ENCODE measurements at regions not wholly inside any gene's neighbourhood (a gene's known extent, or its start where the extent isn't known, plus 50 kb on each side); places are given as distances from the start of the nearest gene placed in this dataset.

DNA sequence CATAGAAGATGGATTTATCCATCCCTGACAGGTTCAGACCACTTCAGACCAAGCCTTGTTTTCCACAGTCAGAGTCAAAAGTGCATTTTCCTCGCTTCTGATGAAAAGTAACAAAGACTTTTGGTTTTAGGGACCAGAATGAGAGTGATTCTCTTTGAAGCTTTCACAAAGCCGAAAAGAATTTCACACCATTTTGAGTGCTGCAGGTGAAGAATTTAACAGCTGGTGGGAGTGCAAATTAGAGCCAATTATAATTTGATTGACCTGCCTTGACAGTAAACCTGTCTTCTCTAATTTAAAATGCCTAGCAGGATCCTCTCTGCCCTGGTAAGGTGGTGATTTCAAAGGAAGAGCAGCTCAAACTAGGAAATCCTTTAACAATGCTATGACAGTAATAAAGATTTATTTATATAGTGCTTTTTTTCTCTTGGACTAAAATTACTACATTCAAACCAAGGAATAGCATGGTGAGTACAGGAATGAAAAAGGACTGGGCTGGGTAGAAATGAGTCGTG is 241.6 kb downstream of the HRH4 start:
- no peaks in the 10 kb centered on the region for H3K36me3 ChIP-seq (ENCODE audit: insufficient read depth, low read length)
- H3K9me2 ChIP-seq (ENCODE audit: insufficient read depth, low read length), result no peaks in the 10 kb centered on the region
- no peak for TF ChIP-seq EZH2phosphoT487 (IDR thresholded peaks at IDR 0.05; ENCODE audit: borderline replicate concordance, low read depth, low read length)
- TF ChIP-seq CTCF (conservative IDR thresholded peaks at IDR 0.05; ENCODE audit: low read length), result no peak
- H2AFZ ChIP-seq (ENCODE audit: low read length), result no peak overlapping the region
- no TSS peak for BruUV-seq (replicated peaks)
- no peaks in the 10 kb centered on the region for H3K79me2 ChIP-seq (ENCODE audit: insufficient read depth, low read depth, low read length)
- H3K9me3 ChIP-seq (ENCODE audit: low read length), result no peaks in the 10 kb centered on the region
- intact Hi-C loops (cut with micrococcal nuclease; ENCODE audit: unreplicated experiment), result no loop called here
- no peak overlapping the region for H3K27ac ChIP-seq (ENCODE audit: low read depth, low read length, poor library complexity, severe bottlenecking)
- H4K20me1 ChIP-seq (ENCODE audit: insufficient read depth, low read length), result no peaks in the 10 kb centered on the region
- no peak overlapping the region for H3K4me3 ChIP-seq (ENCODE audit: low read depth, low read length, poor library complexity, severe bottlenecking)
- no peaks in the 10 kb centered on the region for H3K4me1 ChIP-seq (ENCODE audit: insufficient read depth, low read length, poor library complexity, severe bottlenecking)
- POLR2A ChIA-PET, result interaction anchor here (0.6 to 0.8 kb wide), 2 partner anchors 12 to 15 kb away, joined by 3 to 4 read pairs; no protein-coding TSS in a partner anchor
- no peak for DNase-seq (ENCODE audit: low spot score)
- H3K4me2 ChIP-seq (ENCODE audit: low read length), result no peak overlapping the region
- CTCF ChIA-PET (ENCODE audit: unreplicated experiment), result no interaction called here

GRCh38 chr18:24703316-24703715 is 242.9 kb downstream of the HRH4 start:
- CTCF ChIA-PET (ENCODE audit: unreplicated experiment), result no interaction called here
- no peak overlapping the region for H3K4me2 ChIP-seq (ENCODE audit: low read length)
- no peak overlapping the region for H3K27ac ChIP-seq (ENCODE audit: low read depth, low read length, poor library complexity, severe bottlenecking)
- no peaks in the 10 kb centered on the region for H3K4me1 ChIP-seq (ENCODE audit: insufficient read depth, low read length, poor library complexity, severe bottlenecking)
- no peaks in the 10 kb centered on the region for H3K9me2 ChIP-seq (ENCODE audit: insufficient read depth, low read length)
- H3K9me3 ChIP-seq (ENCODE audit: low read length), result no peaks in the 10 kb centered on the region
- H3K36me3 ChIP-seq (ENCODE audit: insufficient read depth, low read length), result no peaks in the 10 kb centered on the region
- no peak for DNase-seq (ENCODE audit: low spot score)
- TF ChIP-seq CTCF (conservative IDR thresholded peaks at IDR 0.05; ENCODE audit: low read length), result no peak
- no peak for TF ChIP-seq EZH2phosphoT487 (IDR thresholded peaks at IDR 0.05; ENCODE audit: borderline replicate concordance, low read depth, low read length)
- intact Hi-C loops (cut with micrococcal nuclease; ENCODE audit: unreplicated experiment), result no loop called here
- BruUV-seq (replicated peaks), result no TSS peak
- H2AFZ ChIP-seq (ENCODE audit: low read length), result no peak overlapping the region
- H3K79me2 ChIP-seq (ENCODE audit: insufficient read depth, low read depth, low read length), result no peaks in the 10 kb centered on the region
- POLR2A ChIA-PET, result interaction anchor here (0.6 to 1.7 kb wide), 2 partner anchors 189 to 561 kb away, joined by 3 read pairs; no protein-coding TSS in a partner anchor
- no peak overlapping the region for H3K4me3 ChIP-seq (ENCODE audit: low read depth, low read length, poor library complexity, severe bottlenecking)
- no peaks in the 10 kb centered on the region for H4K20me1 ChIP-seq (ENCODE audit: insufficient read depth, low read length)

DNA sequence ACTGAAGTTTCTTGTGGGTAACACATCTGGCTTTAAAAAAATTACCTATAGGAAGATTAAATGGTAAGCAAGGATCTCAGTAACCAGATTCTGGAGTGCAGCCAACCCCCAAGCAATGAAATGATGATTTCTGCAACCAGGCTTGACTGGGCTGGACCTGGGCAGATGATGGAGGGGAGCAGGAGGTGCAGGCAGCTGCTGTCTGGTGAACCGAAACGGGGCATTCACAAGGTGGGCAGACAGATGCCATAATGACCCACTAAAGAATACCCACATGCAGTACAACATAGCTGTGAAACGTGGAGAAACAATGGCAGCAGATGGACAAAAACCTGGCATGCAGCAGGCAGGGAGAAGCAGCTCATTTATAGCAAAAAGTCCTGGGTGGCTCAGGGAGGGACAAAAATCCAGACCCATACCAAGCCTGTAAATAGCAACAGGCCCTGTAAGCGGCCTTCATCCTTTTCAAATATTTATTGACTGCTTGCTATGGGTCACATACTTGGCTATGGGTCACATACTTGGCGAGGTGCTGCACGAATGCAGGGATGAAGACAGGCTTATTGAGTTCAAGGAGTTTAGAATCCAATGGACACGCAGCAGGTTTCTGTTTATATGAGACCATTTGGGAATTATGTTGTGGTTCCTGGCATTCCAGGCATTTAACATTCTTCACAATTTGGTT is 244.7 kb downstream of the HRH4 start:
- POLR2A ChIA-PET, result no interaction called here
- intact Hi-C loops (cut with micrococcal nuclease; ENCODE audit: unreplicated experiment), result no loop called here
- Histone ChIP-seq H3K9me2 (ENCODE audit: insufficient read depth, low read length) (no peaks in the 10 kb centered on the region), H4K20me1 (ENCODE audit: insufficient read depth, low read length) (no peaks in the 10 kb centered on the region), H3K27ac (ENCODE audit: low read depth, low read length, poor library complexity, severe bottlenecking) (no peak overlapping the region), H3K4me1 (ENCODE audit: insufficient read depth, low read length, poor library complexity, severe bottlenecking) (no peaks in the 10 kb centered on the region), H3K9me3 (ENCODE audit: low read length) (no peaks in the 10 kb centered on the region), H2AFZ (ENCODE audit: low read length) (no peak overlapping the region), H3K4me3 (ENCODE audit: low read depth, low read length, poor library complexity, severe bottlenecking) (no peak overlapping the region), H3K79me2 (ENCODE audit: insufficient read depth, low read depth, low read length) (no peaks in the 10 kb centered on the region), H3K36me3 (ENCODE audit: insufficient read depth, low read length) (no peaks in the 10 kb centered on the region), H3K4me2 (ENCODE audit: low read length) (no peak overlapping the region)
- CTCF ChIA-PET (ENCODE audit: unreplicated experiment), result no interaction called here
- TF ChIP-seq CTCF (conservative IDR thresholded peaks at IDR 0.05; ENCODE audit: low read length), result no peak
- TF ChIP-seq EZH2phosphoT487 (IDR thresholded peaks at IDR 0.05; ENCODE audit: borderline replicate concordance, low read depth, low read length), result no peak
- no peak for DNase-seq (ENCODE audit: low spot score)
- no TSS peak for BruUV-seq (replicated peaks)

Measured in OCI-LY7 (cell line).